ENCODE measurements at regions not wholly inside any gene's neighbourhood (a gene's known extent, or its start where the extent isn't known, plus 50 kb on each side); places are given as distances from the start of the nearest gene placed in this dataset.

GRCh38 chr16:66269617-66270332 lies 96.7 kb upstream of the CDH5 start:
- TF ChIP-seq EP300 (IDR thresholded peaks at IDR 0.05) (no peak), POLR2AphosphoS5 (IDR thresholded peaks at IDR 0.05) (no peak), CTCF (IDR thresholded peaks at IDR 0.05) (no peak)
